ENCODE measurements at regions not wholly inside any gene's neighbourhood (a gene's known extent, or its start where the extent isn't known, plus 50 kb on each side); places are given as distances from the start of the nearest gene placed in this dataset.

GRCh38 chr22:47862394-47862793 is 1099.9 kb downstream of the TBC1D22A start:
- TF ChIP-seq POLR2A (IDR thresholded peaks at IDR 0.05) = no peak
- no peak for TF ChIP-seq EP300 (IDR thresholded peaks at IDR 0.05)
